Astrocyte (in vitro differentiated cells and primary cell): ENCODE measurements at regions not wholly inside any gene's neighbourhood (a gene's known extent, or its start where the extent isn't known, plus 50 kb on each side); places are given as distances from the start of the nearest gene placed in this dataset.

Source experiments
- DNase-seq: peaks from one replicate; pipeline ENCODE4 v3.0.0-alpha.2; 2010; ENCODE audit warnings: low read depth
- FAIRE-seq: peaks from 2 replicates; lab custom pipeline; 2011; peaks lifted over from hg19 to GRCh38; lab: Jason Lieb, UNC
- H2AFZ ChIP-seq: 2 replicates; pipeline ENCODE4 v1.6.0; 2012; ENCODE audit warnings: low read depth, low read length, inconsistent platforms
- H3K27ac ChIP-seq: 2 replicates; pipeline ENCODE4 v1.5.1; 2011; ENCODE audit warnings: low read depth, low read length, inconsistent platforms
- H3K27me3 ChIP-seq: 2 replicates; pipeline ENCODE4 v1.6.0; 2011; ENCODE audit warnings: low read length, inconsistent platforms; ENCODE audit not compliant: insufficient read depth
- H3K36me3 ChIP-seq: 2 replicates; pipeline ENCODE4 v1.5.1; 2011; ENCODE audit warnings: low read length, inconsistent platforms; ENCODE audit not compliant: insufficient read depth
- H3K4me1 ChIP-seq: 2 replicates; pipeline ENCODE4 v1.5.1; 2011; ENCODE audit warnings: low read length, inconsistent platforms; ENCODE audit not compliant: insufficient read depth
- H3K4me2 ChIP-seq: 2 replicates; pipeline ENCODE4 v1.6.0; 2012; ENCODE audit warnings: low read length, inconsistent platforms
- H3K4me3 ChIP-seq: 2 replicates; pipeline ENCODE4 v1.5.1; 2011; ENCODE audit warnings: low read depth, mild to moderate bottlenecking, low read length, inconsistent platforms; ENCODE audit not compliant: insufficient read depth
- H3K79me2 ChIP-seq: 2 replicates; pipeline ENCODE4 v1.6.0; 2012; ENCODE audit warnings: mild to moderate bottlenecking, low read length, inconsistent platforms; ENCODE audit not compliant: insufficient read depth
- H3K9ac ChIP-seq: 2 replicates; pipeline ENCODE4 v1.6.0; 2012; ENCODE audit warnings: mild to moderate bottlenecking, low read length, inconsistent platforms
- H3K9me3 ChIP-seq: 2 replicates; pipeline ENCODE4 v1.5.1; 2012; ENCODE audit warnings: low read depth, mild to moderate bottlenecking, low read length, inconsistent platforms; ENCODE audit not compliant: insufficient read depth
- H4K20me1 ChIP-seq: 2 replicates; pipeline ENCODE4 v1.6.0; 2012; ENCODE audit warnings: low read length, inconsistent platforms; ENCODE audit not compliant: insufficient read depth
- H3K27ac Mint-ChIP-seq: one replicate; pipeline ENCODE4 v1.8.0; 2021; ENCODE audit warnings: mild to moderate bottlenecking, mixed read lengths; ENCODE audit not compliant: unreplicated experiment
- H3K27me3 Mint-ChIP-seq: one replicate; pipeline ENCODE4 v1.8.0; 2021; ENCODE audit warnings: low read depth, mixed read lengths; ENCODE audit not compliant: unreplicated experiment
- H3K36me3 Mint-ChIP-seq: one replicate; pipeline ENCODE4 v1.8.0; 2021; ENCODE audit warnings: low read depth, mixed read lengths; ENCODE audit not compliant: unreplicated experiment
- H3K4me1 Mint-ChIP-seq: one replicate; pipeline ENCODE4 v1.8.0; 2021; ENCODE audit warnings: low read depth, mixed read lengths; ENCODE audit not compliant: unreplicated experiment
- H3K4me3 Mint-ChIP-seq: one replicate; pipeline ENCODE4 v1.8.0; 2021; ENCODE audit warnings: mild to moderate bottlenecking, moderate library complexity, mixed read lengths; ENCODE audit not compliant: unreplicated experiment
- H3K9me3 Mint-ChIP-seq: one replicate; pipeline ENCODE4 v1.8.0; 2021; ENCODE audit warnings: mild to moderate bottlenecking, mixed read lengths; ENCODE audit not compliant: unreplicated experiment
- CTCF ChIP-seq: IDR thresholded peaks from 2 replicates; pipeline ENCODE4 v1.5.1; 2011; ENCODE audit warnings: low read depth, mild to moderate bottlenecking, inconsistent platforms, low read length, moderate library complexity; ENCODE audit not compliant: insufficient read depth
- EZH2 ChIP-seq: IDR thresholded peaks from 2 replicates; pipeline ENCODE4 v1.6.1; 2012; ENCODE audit warnings: mild to moderate bottlenecking, low read length, inconsistent platforms; ENCODE audit not compliant: insufficient read depth

DNA sequence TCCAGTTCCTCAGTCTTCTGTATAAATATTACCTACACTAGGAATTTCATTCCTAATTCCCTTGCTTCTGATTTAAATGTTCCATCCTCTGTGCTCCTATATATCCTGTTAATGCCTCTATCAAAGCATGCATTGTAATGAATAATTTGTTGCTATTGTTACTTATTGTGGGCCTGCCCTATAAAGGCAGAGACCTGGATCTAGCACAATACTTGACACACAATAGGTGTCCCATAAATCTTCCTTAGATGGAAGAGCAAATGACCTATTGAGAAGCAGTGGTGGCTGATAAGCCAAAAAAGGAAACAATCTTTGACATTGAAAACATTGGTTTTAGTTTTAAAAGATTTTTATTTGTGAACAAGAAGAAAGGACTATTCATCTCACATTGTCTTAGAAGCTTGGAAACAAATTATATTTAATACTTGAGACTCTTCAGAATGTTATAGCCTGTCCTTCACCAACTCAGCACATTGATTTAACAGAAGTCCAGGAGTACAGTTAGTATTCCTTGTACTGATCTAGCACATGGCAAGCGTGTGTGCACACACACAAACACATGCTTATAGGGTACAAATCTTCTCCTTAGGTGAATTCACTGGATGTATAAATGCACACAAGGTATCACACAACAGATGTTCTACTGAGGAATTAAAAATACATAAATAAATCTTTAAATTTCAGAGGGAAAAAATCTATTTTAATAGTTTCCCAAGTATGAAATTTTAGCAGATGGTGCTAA lies 135.9 kb downstream of the DUSP6 start:
- FAIRE-seq (no peak), DNase-seq (no peak)
- no peak for TF ChIP-seq EZH2
- no peak for TF ChIP-seq CTCF
- H3K27ac ChIP-seq: no peak overlapping the region
- no peaks in the 10 kb centered on the region for H4K20me1 ChIP-seq
- no peaks in the 10 kb centered on the region for H3K79me2 ChIP-seq
- H3K4me3 ChIP-seq: no peak overlapping the region
- peaks cover 3% of the 10 kb centered on the region for H3K4me1 ChIP-seq
- no peaks in the 10 kb centered on the region for H3K9me3 ChIP-seq
- Mint-ChIP-seq H3K9me3 (peaks cover 5% of the 10 kb centered on the region), H3K27ac (no peak overlapping the region), H3K4me1 (peaks cover 10% of the 10 kb centered on the region), H3K36me3 (no peaks in the 10 kb centered on the region), H3K4me3 (no peak overlapping the region), H3K27me3 (no peaks in the 10 kb centered on the region)
- no peak overlapping the region for H3K4me2 ChIP-seq
- no peaks in the 10 kb centered on the region for H3K27me3 ChIP-seq
- no peak overlapping the region for H3K9ac ChIP-seq
- no peak overlapping the region for H2AFZ ChIP-seq
- no peaks in the 10 kb centered on the region for H3K36me3 ChIP-seq

DNA sequence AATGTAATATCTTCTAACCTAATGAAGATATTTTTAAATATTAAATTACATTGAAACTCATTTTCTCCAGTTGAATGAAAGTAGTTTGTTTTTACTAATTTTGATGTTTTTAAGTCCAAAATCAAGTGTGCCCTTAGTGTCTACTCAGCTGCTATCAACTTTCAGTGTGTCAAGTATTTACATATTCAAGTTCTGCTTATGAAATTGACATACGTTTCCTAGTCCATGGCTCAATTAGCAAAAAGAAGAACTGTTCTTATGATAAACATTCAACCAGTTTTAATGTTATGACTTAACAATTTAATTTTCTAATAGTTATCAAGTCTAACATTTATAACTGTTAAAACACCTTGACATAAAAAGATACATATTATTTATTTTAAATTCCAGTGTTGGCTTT lies 137.1 kb downstream of the DUSP6 start:
- H3K79me2 ChIP-seq: no peaks in the 10 kb centered on the region
- no peak overlapping the region for H3K4me2 ChIP-seq
- no peaks in the 10 kb centered on the region for H3K36me3 ChIP-seq
- no peaks in the 10 kb centered on the region for H3K27me3 ChIP-seq
- no peak overlapping the region for H2AFZ ChIP-seq
- no peaks in the 10 kb centered on the region for H3K27me3 Mint-ChIP-seq
- no peak overlapping the region for H3K4me3 ChIP-seq
- no peaks in the 10 kb centered on the region for H3K9me3 ChIP-seq
- peaks cover 3% of the 10 kb centered on the region for H3K4me1 ChIP-seq
- TF ChIP-seq EZH2: no peak
- TF ChIP-seq CTCF: no peak
- no peaks in the 10 kb centered on the region for H4K20me1 ChIP-seq
- H3K4me3 Mint-ChIP-seq: no peak overlapping the region
- peaks cover 15% of the 10 kb centered on the region for H3K4me1 Mint-ChIP-seq
- DNase-seq (no peak), FAIRE-seq (no peak)
- no peak overlapping the region for H3K27ac Mint-ChIP-seq
- H3K27ac ChIP-seq: no peak overlapping the region
- no peaks in the 10 kb centered on the region for H3K36me3 Mint-ChIP-seq
- no peaks in the 10 kb centered on the region for H3K9me3 Mint-ChIP-seq
- H3K9ac ChIP-seq: no peak overlapping the region

DNA sequence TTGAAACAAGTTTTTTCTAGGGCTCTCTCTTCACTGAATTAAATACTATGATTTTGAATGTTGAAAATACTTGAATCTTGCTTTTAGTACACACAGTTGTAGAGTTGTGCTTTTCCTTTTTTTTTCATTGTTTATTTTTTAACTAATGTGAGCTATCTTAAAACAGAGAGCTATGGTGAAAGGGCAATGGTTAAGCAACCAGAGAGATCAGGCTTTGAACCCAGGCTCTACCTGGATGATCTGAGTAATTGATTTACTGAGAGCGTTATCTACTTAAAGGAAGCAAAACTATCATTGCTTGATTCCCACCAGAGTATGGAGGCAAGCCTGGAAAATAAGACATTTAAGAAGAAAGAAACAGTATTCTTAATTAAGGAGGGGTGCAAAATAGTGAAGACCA lies 138.6 kb downstream of the DUSP6 start:
- Histone ChIP-seq H3K27ac (no peak overlapping the region), H3K4me3 (no peak overlapping the region), H3K36me3 (no peaks in the 10 kb centered on the region), H3K27me3 (no peaks in the 10 kb centered on the region), H3K4me2 (no peak overlapping the region), H3K9ac (no peak overlapping the region), H3K79me2 (no peaks in the 10 kb centered on the region), H2AFZ (no peak overlapping the region), H3K9me3 (no peaks in the 10 kb centered on the region), H4K20me1 (no peaks in the 10 kb centered on the region), H3K4me1 (peaks cover 3% of the 10 kb centered on the region)
- DNase-seq: no peak
- Mint-ChIP-seq H3K27ac (no peak overlapping the region), H3K4me1 (peaks cover 15% of the 10 kb centered on the region), H3K27me3 (no peaks in the 10 kb centered on the region), H3K9me3 (no peaks in the 10 kb centered on the region), H3K36me3 (no peaks in the 10 kb centered on the region), H3K4me3 (no peak overlapping the region)
- no peak for FAIRE-seq
- no peak for TF ChIP-seq CTCF
- TF ChIP-seq EZH2: no peak
